ENCODE measurements at regions not wholly inside any gene's neighbourhood (a gene's known extent, or its start where the extent isn't known, plus 50 kb on each side); places are given as distances from the start of the nearest gene placed in this dataset.

- TF ChIP-seq EZH2 (IDR thresholded peaks at IDR 0.05; ENCODE audit: insufficient read depth, low read length): no peak
- TF ChIP-seq, protein P1, sequence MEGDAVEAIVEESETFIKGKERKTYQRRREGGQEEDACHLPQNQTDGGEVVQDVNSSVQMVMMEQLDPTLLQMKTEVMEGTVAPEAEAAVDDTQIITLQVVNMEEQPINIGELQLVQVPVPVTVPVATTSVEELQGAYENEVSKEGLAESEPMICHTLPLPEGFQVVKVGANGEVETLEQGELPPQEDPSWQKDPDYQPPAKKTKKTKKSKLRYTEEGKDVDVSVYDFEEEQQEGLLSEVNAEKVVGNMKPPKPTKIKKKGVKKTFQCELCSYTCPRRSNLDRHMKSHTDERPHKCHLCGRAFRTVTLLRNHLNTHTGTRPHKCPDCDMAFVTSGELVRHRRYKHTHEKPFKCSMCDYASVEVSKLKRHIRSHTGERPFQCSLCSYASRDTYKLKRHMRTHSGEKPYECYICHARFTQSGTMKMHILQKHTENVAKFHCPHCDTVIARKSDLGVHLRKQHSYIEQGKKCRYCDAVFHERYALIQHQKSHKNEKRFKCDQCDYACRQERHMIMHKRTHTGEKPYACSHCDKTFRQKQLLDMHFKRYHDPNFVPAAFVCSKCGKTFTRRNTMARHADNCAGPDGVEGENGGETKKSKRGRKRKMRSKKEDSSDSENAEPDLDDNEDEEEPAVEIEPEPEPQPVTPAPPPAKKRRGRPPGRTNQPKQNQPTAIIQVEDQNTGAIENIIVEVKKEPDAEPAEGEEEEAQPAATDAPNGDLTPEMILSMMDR (IDR thresholded peaks at IDR 0.05; ENCODE audit: insufficient read depth, low read depth, low read length): no peak
Measured at GRCh38 chr2:195363496-195363895, 293.5 kb upstream of the SLC39A10 start.
